ENCODE measurements at regions not wholly inside any gene's neighbourhood (a gene's known extent, or its start where the extent isn't known, plus 50 kb on each side); places are given as distances from the start of the nearest gene placed in this dataset.

- POLR2A ChIA-PET: no interaction called here
- Mint-ChIP-seq H3K27ac (no peak overlapping the region), H3K27me3 (peaks cover 11% of the 10 kb centered on the region), H3K9me3 (ENCODE audit: low read depth) (no peaks in the 10 kb centered on the region), H3K4me1 (peaks cover 6% of the 10 kb centered on the region), H3K36me3 (ENCODE audit: low read depth) (no peaks in the 10 kb centered on the region), H3K4me3 (no peak overlapping the region)
- ATAC-seq: no peak
- no peak for DNase-seq
- CTCF ChIA-PET: interaction anchor here (0.8 kb wide), 1 partner anchor 51 kb away, joined by 3 read pairs; no protein-coding TSS in a partner anchor
- intact Hi-C loops (cut with DNase I, micrococcal nuclease): no loop called here
Observed at GRCh38 chr4:1516881-1517480, 110.7 kb upstream of the NKX1-1 start.

- Mint-ChIP-seq H3K9me3 (ENCODE audit: low read depth) (no peaks in the 10 kb centered on the region), H3K27me3 (peaks cover 8% of the 10 kb centered on the region), H3K36me3 (ENCODE audit: low read depth) (no peaks in the 10 kb centered on the region), H3K4me1 (peaks cover 3% of the 10 kb centered on the region), H3K4me3 (no peak overlapping the region), H3K27ac (no peak overlapping the region)
- ChIA-PET POLR2A (no interaction called here), CTCF (interaction anchor here (0.8 kb wide), 1 partner anchor 52 kb away, joined by 3 read pairs; no protein-coding TSS in a partner anchor)
- ATAC-seq: no peak
- intact Hi-C loops (cut with DNase I, micrococcal nuclease): no loop called here
- DNase-seq: no peak
Observed at GRCh38 chr4:1516261-1516660, 110.0 kb upstream of the NKX1-1 start.

- no peak overlapping the region for H3K27ac Mint-ChIP-seq
- ATAC-seq: no peak
- intact Hi-C loops (cut with DNase I, micrococcal nuclease): no loop called here
- no peaks in the 10 kb centered on the region for H3K9me3 Mint-ChIP-seq (ENCODE audit: low read depth)
- CTCF ChIA-PET: interaction anchor here (0.8 kb wide), 1 partner anchor 52 kb away, joined by 3 read pairs; no protein-coding TSS in a partner anchor
- H3K4me3 Mint-ChIP-seq: no peak overlapping the region
- peaks cover 2% of the 10 kb centered on the region for H3K4me1 Mint-ChIP-seq
- DNase-seq: no peak
- peaks cover 7% of the 10 kb centered on the region for H3K27me3 Mint-ChIP-seq
- POLR2A ChIA-PET: no interaction called here
- no peaks in the 10 kb centered on the region for H3K36me3 Mint-ChIP-seq (ENCODE audit: low read depth)
Observed at GRCh38 chr4:1515763-1516162, 109.5 kb upstream of the NKX1-1 start.

GRCh38 chr4:1515156-1515555, 108.9 kb upstream of the NKX1-1 start:
- Mint-ChIP-seq H3K27me3 (peaks cover 7% of the 10 kb centered on the region), H3K9me3 (ENCODE audit: low read depth) (no peaks in the 10 kb centered on the region), H3K27ac (no peak overlapping the region), H3K36me3 (ENCODE audit: low read depth) (no peaks in the 10 kb centered on the region), H3K4me3 (no peak overlapping the region), H3K4me1 (peaks cover 2% of the 10 kb centered on the region)
- ChIA-PET CTCF (no interaction called here), POLR2A (no interaction called here)
- intact Hi-C loops (cut with DNase I, micrococcal nuclease): no loop called here
- DNase-seq: no peak
- no peak for ATAC-seq

- POLR2A ChIA-PET: no interaction called here
- no peak for DNase-seq
Observed at GRCh38 chr4:1514612-1515011, 108.4 kb upstream of the NKX1-1 start.

GRCh38 chr4:1513936-1514483, 107.8 kb upstream of the NKX1-1 start:
- ChIA-PET POLR2A (no interaction called here), CTCF (interaction anchor here (0.6 to 0.7 kb wide), 3 partner anchors 14 to 861 kb away, joined by 3 read pairs; no protein-coding TSS in a partner anchor)
- no peak overlapping the region for H3K27ac Mint-ChIP-seq
- no peaks in the 10 kb centered on the region for H3K9me3 Mint-ChIP-seq (ENCODE audit: low read depth)
- peaks cover 7% of the 10 kb centered on the region for H3K27me3 Mint-ChIP-seq
- DNase-seq: no peak
- ATAC-seq: no peak
- intact Hi-C loops (cut with DNase I, micrococcal nuclease): loop anchor here in 1 of 2 experiments (1.0 to 2.0 kb wide), 3 partner anchors 106 to 383 kb away; no protein-coding TSS in a partner anchor
- H3K36me3 Mint-ChIP-seq (ENCODE audit: low read depth): no peaks in the 10 kb centered on the region
- no peaks in the 10 kb centered on the region for H3K4me1 Mint-ChIP-seq
- H3K4me3 Mint-ChIP-seq: no peak overlapping the region

More at GRCh38 chr4:1514612-1515011, 108.4 kb upstream of the NKX1-1 start:
- CTCF ChIA-PET: no interaction called here
- H3K9me3 Mint-ChIP-seq (ENCODE audit: low read depth): no peaks in the 10 kb centered on the region
- peaks cover under 1% of the 10 kb centered on the region for H3K4me1 Mint-ChIP-seq
- H3K4me3 Mint-ChIP-seq: no peak overlapping the region
- H3K36me3 Mint-ChIP-seq (ENCODE audit: low read depth): no peaks in the 10 kb centered on the region
- ATAC-seq: no peak
- no peak overlapping the region for H3K27ac Mint-ChIP-seq
- peaks cover 8% of the 10 kb centered on the region for H3K27me3 Mint-ChIP-seq
- intact Hi-C loops (cut with DNase I, micrococcal nuclease): no loop called here

- ChIA-PET POLR2A (no interaction called here), CTCF (interaction anchor here (0.7 to 1.1 kb wide), 4 partner anchors 11 to 157 kb away, joined by 3 to 4 read pairs (median 3); no protein-coding TSS in a partner anchor)
- Mint-ChIP-seq H3K4me3 (no peak overlapping the region), H3K27ac (no peak overlapping the region), H3K9me3 (ENCODE audit: low read depth) (no peaks in the 10 kb centered on the region), H3K36me3 (ENCODE audit: low read depth) (no peaks in the 10 kb centered on the region), H3K4me1 (no peaks in the 10 kb centered on the region), H3K27me3 (peaks cover 7% of the 10 kb centered on the region)
- intact Hi-C loops (cut with DNase I, micrococcal nuclease): loop anchor here in 1 of 2 experiments (1.0 to 2.0 kb wide), 3 partner anchors 105 to 382 kb away; no protein-coding TSS in a partner anchor
- ATAC-seq: peak; percentile 68
- peak; percentile 75 for DNase-seq
Observed at GRCh38 chr4:1512738-1513660, 106.8 kb upstream of the NKX1-1 start.

GRCh38 chr4:1512051-1512737, 106.0 kb upstream of the NKX1-1 start:
- DNase-seq (no peak), ATAC-seq (no peak)
- Mint-ChIP-seq H3K4me1 (no peaks in the 10 kb centered on the region), H3K9me3 (ENCODE audit: low read depth) (no peaks in the 10 kb centered on the region), H3K36me3 (ENCODE audit: low read depth) (no peaks in the 10 kb centered on the region), H3K27me3 (peaks cover 5% of the 10 kb centered on the region), H3K4me3 (no peak overlapping the region), H3K27ac (no peak overlapping the region)
- ChIA-PET POLR2A (no interaction called here), CTCF (interaction anchor here (0.6 to 1.1 kb wide), 2 partner anchors 14 to 151 kb away, joined by 3 to 4 read pairs; no protein-coding TSS in a partner anchor)
- intact Hi-C loops (cut with DNase I, micrococcal nuclease): loop anchor here in 1 of 2 experiments (2.0 kb wide), 1 partner anchor 381 kb away; no protein-coding TSS in a partner anchor

GRCh38 chr4:1511441-1512041, 105.3 kb upstream of the NKX1-1 start:
- Mint-ChIP-seq H3K36me3 (ENCODE audit: low read depth) (no peaks in the 10 kb centered on the region), H3K9me3 (ENCODE audit: low read depth) (no peaks in the 10 kb centered on the region), H3K4me1 (no peaks in the 10 kb centered on the region), H3K4me3 (no peak overlapping the region), H3K27me3 (peaks cover 4% of the 10 kb centered on the region), H3K27ac (no peak overlapping the region)
- intact Hi-C loops (cut with DNase I, micrococcal nuclease): loop anchor here in 1 of 2 experiments (2.0 kb wide), 1 partner anchor 381 kb away; no protein-coding TSS in a partner anchor
- DNase-seq (peak; percentile 61), ATAC-seq (peak; percentile 95)
- ChIA-PET CTCF (interaction anchor here (0.6 kb wide), 2 partner anchors 13 to 111 kb away, joined by 3 read pairs; no protein-coding TSS in a partner anchor), POLR2A (no interaction called here)

GRCh38 chr4:1510931-1511330, 104.7 kb upstream of the NKX1-1 start:
- H3K4me1 Mint-ChIP-seq: no peaks in the 10 kb centered on the region
- H3K27me3 Mint-ChIP-seq: peaks cover 5% of the 10 kb centered on the region
- H3K27ac Mint-ChIP-seq: no peak overlapping the region
- no peak for ATAC-seq
- no peaks in the 10 kb centered on the region for H3K9me3 Mint-ChIP-seq (ENCODE audit: low read depth)
- DNase-seq: no peak
- no peaks in the 10 kb centered on the region for H3K36me3 Mint-ChIP-seq (ENCODE audit: low read depth)
- H3K4me3 Mint-ChIP-seq: no peak overlapping the region
- intact Hi-C loops (cut with DNase I, micrococcal nuclease): no loop called here
- CTCF ChIA-PET: interaction anchor here (0.6 kb wide), 1 partner anchor 111 kb away, joined by 3 read pairs; no protein-coding TSS in a partner anchor
- POLR2A ChIA-PET: no interaction called here
